Activated CD4-positive, alpha-beta memory T cell treated with anti-CD3 and anti-CD28 coated beads for 36 hours (primary cell): ENCODE measurements at regions not wholly inside any gene's neighbourhood (a gene's known extent, or its start where the extent isn't known, plus 50 kb on each side); places are given as distances from the start of the nearest gene placed in this dataset.

Source experiments
- CTCF ChIA-PET: fragments of 350-600 bp; sonication (Branson Sonifier 250); formaldehyde crosslinking; loops from one replicate; lab custom pipeline; 2021; ENCODE audit warnings: antibody characterized with exemption, inconsistent platforms; lab: Charles Lee
- POLR2A ChIA-PET: fragments of 350-600 bp; sonication (Branson Sonifier 250); formaldehyde crosslinking; loops from one replicate; lab custom pipeline; 2021; ENCODE audit warnings: antibody characterized with exemption; lab: Charles Lee
- DNase-seq: peaks from one replicate; pipeline ENCODE4 v3.0.0-alpha.2; 2020
- H3K27ac Mint-ChIP-seq: one replicate; pipeline ENCODE4 v1.8.0; 2021; ENCODE audit warnings: mixed read lengths
- H3K27me3 Mint-ChIP-seq: one replicate; pipeline ENCODE4 v1.8.0; 2021; ENCODE audit warnings: mixed read lengths
- H3K36me3 Mint-ChIP-seq: one replicate; pipeline ENCODE4 v1.8.0; 2021; ENCODE audit warnings: mixed read lengths
- H3K4me1 Mint-ChIP-seq: one replicate; pipeline ENCODE4 v1.8.0; 2021; ENCODE audit warnings: low read depth, mixed read lengths
- H3K4me3 Mint-ChIP-seq: one replicate; pipeline ENCODE4 v1.8.0; 2021; ENCODE audit warnings: mild to moderate bottlenecking, mixed read lengths
- H3K9me3 Mint-ChIP-seq: one replicate; pipeline ENCODE4 v1.8.0; 2021; ENCODE audit warnings: mixed read lengths
- intact Hi-C: fragments of 100-400 bp; cut with micrococcal nuclease; formaldehyde crosslinking; loops from one replicate; pipeline ENCODE4 v1.15.1; 2023

DNA sequence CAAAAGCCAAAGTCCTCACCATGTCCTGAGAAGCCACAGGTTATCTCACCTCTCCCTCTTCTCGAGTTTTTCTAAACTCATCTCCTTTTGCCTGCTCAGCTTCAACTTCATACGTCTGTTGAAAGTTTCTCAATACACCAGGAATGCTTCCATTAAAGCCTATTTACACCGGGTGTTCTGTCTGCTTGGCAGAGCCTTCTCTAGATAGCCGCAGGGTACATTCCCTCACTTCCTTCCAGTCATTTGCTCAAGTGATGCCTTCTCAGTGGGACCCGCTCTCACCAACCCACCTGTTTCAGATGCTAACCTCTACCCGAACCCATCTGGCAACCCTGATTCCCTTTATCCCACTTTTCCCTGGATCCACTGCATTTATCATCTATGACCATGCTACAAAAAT lies 257.0 kb upstream of the ADGRL2 start:
- H3K4me1 Mint-ChIP-seq: no peaks in the 10 kb centered on the region
- H3K27ac Mint-ChIP-seq: no peak overlapping the region
- DNase-seq: no peak
- POLR2A ChIA-PET: no interaction called here
- CTCF ChIA-PET: no interaction called here
- no peaks in the 10 kb centered on the region for H3K9me3 Mint-ChIP-seq
- intact Hi-C loops: no loop called here
- H3K36me3 Mint-ChIP-seq: no peaks in the 10 kb centered on the region
- H3K27me3 Mint-ChIP-seq: no peaks in the 10 kb centered on the region
- no peak overlapping the region for H3K4me3 Mint-ChIP-seq

DNA sequence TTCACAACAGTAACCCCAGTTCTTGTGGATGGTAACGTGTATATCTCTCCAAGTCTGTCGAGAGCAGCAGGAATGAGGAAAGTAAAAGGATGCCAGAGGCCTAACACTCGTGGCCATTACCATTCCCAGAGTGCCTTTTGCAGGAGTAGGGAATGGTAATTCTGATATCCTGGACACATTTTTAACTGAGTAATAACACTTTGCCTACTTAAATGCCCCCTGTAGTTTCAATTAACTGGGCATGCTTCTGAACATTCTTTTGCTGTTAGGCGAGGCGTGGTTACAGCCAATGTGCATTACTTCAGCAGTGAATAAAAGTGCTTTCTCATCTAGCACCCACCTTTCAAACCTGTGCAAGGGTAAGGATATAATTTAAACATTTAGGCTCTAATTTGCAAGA lies 258.5 kb upstream of the ADGRL2 start:
- intact Hi-C loops: no loop called here
- Mint-ChIP-seq H3K27ac (no peak overlapping the region), H3K4me3 (no peak overlapping the region), H3K4me1 (no peaks in the 10 kb centered on the region), H3K36me3 (no peaks in the 10 kb centered on the region), H3K9me3 (no peaks in the 10 kb centered on the region), H3K27me3 (no peaks in the 10 kb centered on the region)
- DNase-seq: no peak
- POLR2A ChIA-PET: no interaction called here
- CTCF ChIA-PET: no interaction called here

DNA sequence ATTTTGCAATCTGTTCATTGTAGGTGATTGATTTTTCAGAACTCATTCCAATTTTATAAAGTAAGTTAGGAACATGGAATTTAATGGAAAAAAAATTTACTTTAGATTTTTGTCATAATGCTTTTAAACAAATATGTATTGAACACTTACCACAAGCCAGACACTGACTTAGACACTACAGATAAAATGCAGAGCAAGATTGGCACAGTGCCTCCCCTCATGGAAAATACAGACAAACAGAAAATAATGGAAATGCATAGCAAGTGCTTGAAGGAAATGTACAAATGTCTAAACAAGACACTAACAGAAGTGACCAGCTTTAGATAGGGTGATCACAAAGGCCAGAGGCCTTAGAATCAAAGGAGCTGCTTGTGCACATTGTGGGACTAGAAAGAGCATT lies 260.5 kb upstream of the ADGRL2 start:
- intact Hi-C loops: no loop called here
- no peak overlapping the region for H3K4me3 Mint-ChIP-seq
- no peaks in the 10 kb centered on the region for H3K9me3 Mint-ChIP-seq
- H3K27ac Mint-ChIP-seq: no peak overlapping the region
- no peaks in the 10 kb centered on the region for H3K27me3 Mint-ChIP-seq
- CTCF ChIA-PET: no interaction called here
- H3K4me1 Mint-ChIP-seq: no peaks in the 10 kb centered on the region
- DNase-seq: no peak
- POLR2A ChIA-PET: no interaction called here
- no peaks in the 10 kb centered on the region for H3K36me3 Mint-ChIP-seq

DNA sequence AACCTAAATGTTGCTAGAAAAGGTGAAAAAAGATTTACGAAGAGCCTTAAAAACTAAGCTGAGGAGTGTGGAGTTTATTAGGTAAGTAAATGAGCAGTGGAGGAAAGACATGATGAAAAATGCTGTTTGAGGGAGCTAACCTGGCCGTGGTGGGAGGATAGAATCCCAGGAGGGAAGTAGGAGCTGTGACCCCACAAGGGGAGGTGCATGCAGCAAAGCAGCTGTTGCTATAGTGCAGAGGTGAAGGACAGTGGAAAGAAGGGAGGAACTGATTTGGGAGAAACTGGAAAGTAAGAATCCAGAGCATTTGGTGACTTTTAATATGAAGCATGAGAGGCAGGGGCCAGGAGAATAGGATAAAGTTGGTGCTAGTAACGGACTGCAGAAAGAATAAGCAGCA lies 271.7 kb upstream of the ADGRL2 start:
- CTCF ChIA-PET: no interaction called here
- no peak overlapping the region for H3K4me3 Mint-ChIP-seq
- intact Hi-C loops: no loop called here
- H3K9me3 Mint-ChIP-seq: no peaks in the 10 kb centered on the region
- no peaks in the 10 kb centered on the region for H3K36me3 Mint-ChIP-seq
- DNase-seq: no peak
- POLR2A ChIA-PET: no interaction called here
- H3K4me1 Mint-ChIP-seq: no peaks in the 10 kb centered on the region
- no peak overlapping the region for H3K27ac Mint-ChIP-seq
- no peaks in the 10 kb centered on the region for H3K27me3 Mint-ChIP-seq

DNA sequence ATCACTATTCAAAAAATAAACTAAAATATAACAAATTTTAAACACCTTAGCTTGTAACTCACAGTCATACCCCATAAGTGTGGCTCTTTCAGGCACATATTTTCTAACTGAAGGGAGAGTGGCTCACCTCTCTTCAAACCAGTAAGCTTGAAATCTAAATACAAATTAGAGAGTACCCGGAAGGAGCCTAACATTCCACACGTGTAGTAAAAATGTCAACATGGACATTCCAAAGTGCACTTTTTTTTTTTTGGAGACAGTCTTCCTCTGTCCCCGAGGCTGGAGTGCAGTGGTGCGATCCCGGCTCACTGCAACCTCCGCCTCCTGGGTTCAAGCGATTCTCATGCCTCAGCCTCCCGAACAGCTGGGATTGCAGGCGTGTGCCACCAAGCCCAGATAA lies 275.6 kb upstream of the ADGRL2 start:
- intact Hi-C loops: no loop called here
- H3K4me3 Mint-ChIP-seq: no peak overlapping the region
- H3K36me3 Mint-ChIP-seq: no peaks in the 10 kb centered on the region
- POLR2A ChIA-PET: no interaction called here
- H3K27me3 Mint-ChIP-seq: peaks cover 4% of the 10 kb centered on the region
- no peaks in the 10 kb centered on the region for H3K9me3 Mint-ChIP-seq
- no peak overlapping the region for H3K27ac Mint-ChIP-seq
- H3K4me1 Mint-ChIP-seq: no peaks in the 10 kb centered on the region
- DNase-seq: no peak
- CTCF ChIA-PET: no interaction called here

DNA sequence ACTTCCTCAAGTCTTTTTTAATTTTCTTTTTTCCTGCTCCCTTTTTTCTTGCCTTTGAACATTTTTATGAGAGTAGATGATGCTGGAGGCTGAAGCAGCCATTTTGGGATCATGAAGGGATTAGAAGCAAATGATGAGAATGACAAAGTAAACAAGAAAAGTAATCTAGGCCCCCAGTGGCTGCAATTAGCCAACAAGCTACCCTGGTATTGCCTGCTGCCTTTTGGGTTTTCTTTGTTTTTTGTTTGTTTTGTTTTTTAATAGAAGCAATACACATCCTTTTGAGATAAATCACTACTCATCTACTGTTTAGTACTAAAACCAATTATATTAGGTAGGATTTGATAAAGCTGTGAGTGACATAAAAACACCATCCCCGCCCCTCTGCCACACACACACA lies 280.7 kb upstream of the ADGRL2 start:
- Mint-ChIP-seq H3K36me3 (no peaks in the 10 kb centered on the region), H3K9me3 (no peaks in the 10 kb centered on the region), H3K27me3 (peaks cover 5% of the 10 kb centered on the region), H3K27ac (no peak overlapping the region), H3K4me1 (no peaks in the 10 kb centered on the region), H3K4me3 (no peak overlapping the region)
- intact Hi-C loops: no loop called here
- CTCF ChIA-PET: no interaction called here
- POLR2A ChIA-PET: no interaction called here
- no peak for DNase-seq

DNA sequence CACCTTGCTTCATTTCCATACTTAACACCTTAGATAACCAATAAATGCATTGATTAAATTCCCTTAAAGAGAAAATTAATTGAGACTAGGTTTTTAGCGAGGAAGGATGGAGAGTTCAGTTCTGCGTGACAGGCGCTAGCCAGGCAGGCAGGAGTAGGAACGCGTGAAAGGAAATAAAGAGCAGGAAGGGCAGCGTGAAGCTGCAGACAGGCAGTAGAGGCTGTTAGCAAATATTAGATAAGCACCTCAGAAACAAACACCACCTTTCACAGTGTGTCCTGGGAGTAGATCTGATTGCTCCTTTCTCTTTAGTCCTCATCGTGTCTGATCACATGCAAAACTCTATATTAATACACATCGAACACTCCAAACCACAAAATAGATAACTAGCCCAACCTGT lies 282.7 kb upstream of the ADGRL2 start:
- CTCF ChIA-PET: no interaction called here
- Mint-ChIP-seq H3K27ac (no peak overlapping the region), H3K4me3 (no peak overlapping the region), H3K9me3 (no peaks in the 10 kb centered on the region), H3K4me1 (no peaks in the 10 kb centered on the region), H3K36me3 (no peaks in the 10 kb centered on the region), H3K27me3 (peaks cover 5% of the 10 kb centered on the region)
- DNase-seq: no peak
- POLR2A ChIA-PET: no interaction called here
- intact Hi-C loops: no loop called here

DNA sequence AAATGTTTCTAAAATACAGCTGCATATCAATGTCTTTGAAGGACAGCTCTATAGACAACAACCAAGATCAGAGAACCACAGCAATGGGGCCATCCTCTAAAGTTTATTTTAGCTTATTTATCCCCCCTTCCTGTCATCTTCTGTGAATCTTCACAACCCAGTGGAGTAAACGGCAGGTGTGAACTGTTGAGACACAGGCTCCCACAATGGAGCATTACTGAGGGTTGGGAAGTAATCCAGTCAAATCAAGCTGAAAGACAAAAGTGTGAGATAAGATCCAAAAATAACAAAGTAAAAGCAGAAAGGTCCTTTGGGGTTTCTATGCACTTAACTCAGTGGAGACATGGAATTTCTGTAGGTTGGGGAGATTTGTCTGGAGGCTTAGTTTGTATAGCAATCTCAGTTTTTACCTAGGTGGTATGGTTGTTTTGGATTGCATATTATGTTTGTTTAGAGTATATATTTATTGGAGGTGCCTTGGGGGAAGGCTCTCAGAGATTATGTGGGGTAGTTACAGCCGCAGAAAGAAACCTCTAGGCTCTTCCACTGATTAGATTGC lies 286.9 kb upstream of the ADGRL2 start:
- DNase-seq: no peak
- Mint-ChIP-seq H3K27me3 (peaks cover 1% of the 10 kb centered on the region), H3K36me3 (no peaks in the 10 kb centered on the region), H3K4me1 (no peaks in the 10 kb centered on the region), H3K27ac (no peak overlapping the region), H3K9me3 (no peaks in the 10 kb centered on the region), H3K4me3 (no peak overlapping the region)
- ChIA-PET CTCF (no interaction called here), POLR2A (no interaction called here)
- intact Hi-C loops: no loop called here

DNA sequence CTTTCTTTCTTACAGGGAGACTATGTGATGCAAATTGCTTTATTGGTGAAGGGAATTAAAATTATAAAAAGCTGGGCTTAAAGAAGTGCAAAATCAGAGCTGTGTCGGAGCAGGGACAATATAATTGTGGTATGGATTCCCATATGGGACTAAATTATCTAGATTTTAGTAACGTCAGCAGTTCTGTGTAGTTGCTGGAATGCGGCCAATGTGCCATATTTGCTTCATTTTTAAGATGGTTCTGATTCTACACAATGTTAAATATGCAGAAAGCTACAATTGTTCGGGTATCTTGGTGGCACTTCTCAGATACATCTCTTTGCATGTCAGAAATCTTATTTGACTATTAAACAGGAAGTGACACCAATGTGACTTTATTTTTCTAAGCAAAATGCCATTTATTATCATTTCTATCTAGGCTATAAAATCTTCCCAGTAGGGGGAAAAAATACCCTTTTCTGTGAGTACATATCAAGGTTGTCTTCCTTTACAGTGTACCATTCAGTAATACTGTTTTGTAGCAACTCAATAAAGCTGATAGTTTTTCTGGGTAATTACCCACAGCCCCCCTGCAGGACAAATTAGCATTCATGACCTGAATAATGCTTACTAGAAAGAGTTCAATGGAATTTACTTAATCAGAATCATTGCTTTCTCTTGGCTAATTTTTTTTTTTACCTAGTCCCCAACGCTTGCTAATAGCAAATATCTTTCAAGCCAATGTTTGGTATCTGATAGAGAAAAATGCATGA lies 288.3 kb upstream of the ADGRL2 start:
- CTCF ChIA-PET: no interaction called here
- H3K27ac Mint-ChIP-seq: no peak overlapping the region
- no peaks in the 10 kb centered on the region for H3K4me1 Mint-ChIP-seq
- no peak for DNase-seq
- H3K36me3 Mint-ChIP-seq: no peaks in the 10 kb centered on the region
- intact Hi-C loops: no loop called here
- no peak overlapping the region for H3K4me3 Mint-ChIP-seq
- POLR2A ChIA-PET: no interaction called here
- H3K27me3 Mint-ChIP-seq: no peaks in the 10 kb centered on the region
- H3K9me3 Mint-ChIP-seq: no peaks in the 10 kb centered on the region

DNA sequence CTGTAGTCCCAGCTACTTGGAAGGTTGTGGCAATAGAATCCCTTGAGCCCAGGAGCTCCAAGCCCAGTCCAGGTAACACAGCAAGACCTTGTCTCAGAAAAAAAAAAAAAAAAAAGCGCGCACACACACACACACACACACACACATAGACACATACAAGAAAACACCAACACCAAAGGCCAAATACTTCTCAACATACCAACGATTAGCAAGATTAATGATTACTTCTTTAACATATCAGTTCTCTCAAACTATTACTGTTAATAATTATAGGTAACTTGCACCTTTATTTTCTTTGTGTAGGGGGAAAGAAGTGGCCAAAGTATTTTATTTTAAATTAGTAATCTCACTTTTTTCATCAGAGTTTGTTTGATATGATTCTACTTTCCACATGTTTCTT lies 289.5 kb upstream of the ADGRL2 start:
- intact Hi-C loops: no loop called here
- H3K4me3 Mint-ChIP-seq: no peak overlapping the region
- H3K4me1 Mint-ChIP-seq: no peaks in the 10 kb centered on the region
- ChIA-PET CTCF (no interaction called here), POLR2A (no interaction called here)
- H3K9me3 Mint-ChIP-seq: no peaks in the 10 kb centered on the region
- no peaks in the 10 kb centered on the region for H3K36me3 Mint-ChIP-seq
- no peak overlapping the region for H3K27ac Mint-ChIP-seq
- H3K27me3 Mint-ChIP-seq: no peaks in the 10 kb centered on the region
- no peak for DNase-seq

DNA sequence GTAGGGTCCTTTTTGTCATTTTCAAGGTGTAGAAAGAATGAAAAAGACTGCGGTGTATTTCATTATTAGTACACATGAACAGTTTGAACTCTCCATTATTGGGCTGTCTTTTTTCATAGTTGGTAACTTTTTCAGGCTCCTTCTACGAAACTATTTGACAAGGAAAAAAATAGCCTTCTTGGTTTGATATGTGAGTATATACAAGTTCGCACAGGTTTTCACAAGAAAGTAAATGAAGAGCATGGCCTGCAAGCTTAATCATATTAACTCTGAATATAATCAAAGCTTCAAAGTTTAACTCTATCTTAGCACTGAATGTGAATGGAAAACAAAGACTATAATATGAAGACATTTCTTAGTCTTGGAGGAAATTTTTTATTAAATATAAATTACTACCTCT lies 290.0 kb upstream of the ADGRL2 start:
- DNase-seq: no peak
- Mint-ChIP-seq H3K36me3 (no peaks in the 10 kb centered on the region), H3K9me3 (no peaks in the 10 kb centered on the region), H3K4me1 (no peaks in the 10 kb centered on the region), H3K4me3 (no peak overlapping the region), H3K27me3 (no peaks in the 10 kb centered on the region), H3K27ac (no peak overlapping the region)
- CTCF ChIA-PET: no interaction called here
- intact Hi-C loops: no loop called here
- POLR2A ChIA-PET: no interaction called here

DNA sequence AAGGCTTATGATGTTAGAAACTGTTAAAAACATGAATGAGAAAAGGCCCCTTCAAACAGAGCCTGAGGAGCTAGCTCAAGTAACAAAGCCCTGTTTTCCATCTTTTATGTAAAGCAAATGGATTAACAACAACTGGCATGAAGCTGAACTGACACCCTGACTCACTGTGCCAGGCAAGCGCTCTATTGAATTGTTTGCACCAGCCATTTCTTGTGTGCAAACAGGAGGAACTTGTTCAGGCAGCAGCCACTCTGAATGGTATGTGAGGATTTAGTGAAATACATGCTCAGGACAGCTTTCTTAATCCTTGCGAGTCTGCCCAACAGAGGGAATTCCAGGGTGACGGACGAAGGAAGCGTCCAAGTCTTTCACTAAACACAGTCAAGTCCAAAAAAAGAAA lies 291.1 kb upstream of the ADGRL2 start:
- Mint-ChIP-seq H3K4me3 (no peak overlapping the region), H3K27ac (no peak overlapping the region), H3K4me1 (no peaks in the 10 kb centered on the region), H3K36me3 (no peaks in the 10 kb centered on the region), H3K27me3 (no peaks in the 10 kb centered on the region), H3K9me3 (no peaks in the 10 kb centered on the region)
- CTCF ChIA-PET: no interaction called here
- DNase-seq: no peak
- intact Hi-C loops: no loop called here
- POLR2A ChIA-PET: no interaction called here

DNA sequence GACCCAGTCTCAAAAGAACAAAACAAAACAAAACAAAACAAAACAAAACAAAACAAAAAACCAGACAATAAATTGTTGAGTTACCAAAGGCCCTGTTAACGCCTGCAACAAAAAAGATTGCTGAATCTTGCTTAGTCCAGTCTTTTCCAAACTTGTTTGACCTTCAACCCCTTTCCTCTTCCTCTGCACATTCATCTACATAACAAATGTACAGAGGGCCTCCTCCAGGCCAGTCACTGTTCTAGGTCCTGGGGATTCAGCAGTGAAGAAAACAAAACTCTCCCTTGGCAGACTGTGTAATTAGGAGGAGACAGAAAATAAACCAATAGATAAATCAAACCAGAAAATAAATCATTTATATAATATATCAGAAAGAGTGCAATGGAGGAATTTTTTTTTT lies 294.0 kb upstream of the ADGRL2 start:
- H3K4me1 Mint-ChIP-seq: no peaks in the 10 kb centered on the region
- H3K27me3 Mint-ChIP-seq: no peaks in the 10 kb centered on the region
- ChIA-PET CTCF (no interaction called here), POLR2A (no interaction called here)
- no peak for DNase-seq
- intact Hi-C loops: no loop called here
- no peaks in the 10 kb centered on the region for H3K9me3 Mint-ChIP-seq
- no peak overlapping the region for H3K27ac Mint-ChIP-seq
- H3K4me3 Mint-ChIP-seq: no peak overlapping the region
- H3K36me3 Mint-ChIP-seq: no peaks in the 10 kb centered on the region
